SKM-1 (cell line): ENCODE measurements at regions not wholly inside any gene's neighbourhood (a gene's known extent, or its start where the extent isn't known, plus 50 kb on each side); places are given as distances from the start of the nearest gene placed in this dataset.

Source experiments
- DNase-seq: peaks from one replicate; lab custom pipeline; 2025; ENCODE audit not compliant: unreplicated experiment; lab: John Stamatoyannopoulos, UW

GRCh38 chr16:49128740-49129139 lies 152.9 kb downstream of the CBLN1 start:
- DNase-seq = no peak

DNA sequence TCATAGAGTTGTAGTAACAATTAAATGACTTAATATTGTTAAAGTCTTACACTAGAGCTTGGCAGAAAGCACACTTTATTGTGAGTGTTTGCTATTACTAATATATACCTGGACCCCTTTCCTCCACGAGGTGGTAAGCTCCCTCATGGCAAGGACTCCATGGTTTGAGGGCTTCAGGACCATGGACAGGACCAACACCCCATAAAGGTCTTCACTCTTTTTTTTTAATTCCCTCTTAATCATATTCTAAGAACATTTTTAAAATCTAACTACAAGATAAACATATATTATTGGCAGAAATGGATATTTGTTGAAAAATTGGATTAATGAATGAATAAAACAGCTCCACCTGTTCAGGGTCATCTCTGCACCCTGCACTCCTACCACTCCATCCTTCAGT lies 154.5 kb downstream of the CBLN1 start:
- DNase-seq = no peak

- DNase-seq = no peak
Measured at GRCh38 chr16:49121636-49122035, 160.0 kb downstream of the CBLN1 start.

GRCh38 chr16:49120631-49121030 lies 161.0 kb downstream of the CBLN1 start:
- DNase-seq = no peak

DNA sequence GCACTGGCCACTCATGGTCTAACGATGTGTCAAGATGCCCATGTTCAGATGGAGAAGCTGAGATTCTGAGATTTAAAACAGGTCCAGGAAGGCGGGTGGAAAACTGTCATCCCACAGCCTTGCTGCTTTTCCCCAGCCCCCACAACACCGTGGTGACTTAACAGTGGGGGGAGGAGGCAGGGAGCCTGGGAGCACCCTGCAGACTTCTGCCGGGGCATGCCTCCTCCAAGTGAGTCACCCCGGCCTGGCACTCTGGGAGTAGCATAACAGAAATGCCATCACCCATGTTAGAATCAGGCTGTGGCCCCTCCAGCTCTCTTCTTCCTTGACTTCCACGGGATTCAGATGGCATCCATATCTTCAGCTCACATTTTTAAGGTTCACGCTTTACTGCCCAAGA lies 164.8 kb downstream of the CBLN1 start:
- DNase-seq = no peak

GRCh38 chr16:49115956-49116355 lies 165.7 kb downstream of the CBLN1 start:
- DNase-seq = no peak

DNA sequence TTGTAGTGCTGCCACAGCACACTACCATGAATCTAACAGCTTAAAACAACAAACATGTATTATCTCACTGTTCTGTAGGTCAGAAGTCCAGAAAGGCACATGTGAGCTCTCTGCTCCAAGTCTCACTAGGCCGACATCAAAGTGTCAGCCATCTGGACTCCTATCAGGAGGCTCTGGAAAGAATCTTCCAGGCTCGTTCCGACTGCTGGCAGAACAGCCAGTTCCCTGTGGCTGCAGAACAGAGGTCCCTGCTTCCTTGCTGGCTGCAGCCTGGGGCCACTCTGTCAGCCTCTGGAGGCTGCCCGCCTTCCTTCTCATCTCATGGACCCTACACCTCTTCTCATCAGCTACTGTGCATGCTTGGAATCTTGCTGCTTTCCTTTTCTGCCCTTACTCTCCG lies 168.9 kb downstream of the CBLN1 start:
- no peak for DNase-seq

GRCh38 chr16:49111351-49111750 lies 170.3 kb downstream of the CBLN1 start:
- DNase-seq = no peak

- DNase-seq = no peak
Measured at GRCh38 chr16:49108611-49109010, 173.0 kb downstream of the CBLN1 start.

- no peak for DNase-seq
Measured at GRCh38 chr16:49103298-49103697, 178.3 kb downstream of the CBLN1 start.

- no peak for DNase-seq
Measured at GRCh38 chr16:49101997-49102396, 179.6 kb downstream of the CBLN1 start.

GRCh38 chr16:49100366-49100765 lies 181.3 kb downstream of the CBLN1 start:
- no peak for DNase-seq

DNA sequence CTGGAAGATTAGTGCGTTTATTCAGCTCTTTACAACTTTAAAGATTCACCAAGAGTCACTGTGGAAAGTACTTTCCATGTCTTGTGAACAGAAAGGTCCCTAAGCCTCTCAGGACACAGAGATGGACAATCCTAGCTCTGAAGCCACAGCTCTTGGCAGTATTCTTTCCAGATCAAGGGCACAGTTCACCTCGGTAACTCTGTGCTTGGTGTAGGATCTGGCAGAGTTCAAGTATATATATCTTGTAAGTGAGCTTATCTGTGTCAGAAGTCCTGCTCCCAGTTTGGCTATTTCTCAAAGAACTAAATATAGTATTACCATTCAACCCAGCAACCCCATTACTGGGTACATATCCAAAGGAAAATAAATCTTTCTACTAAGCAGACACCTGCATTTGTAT lies 183.7 kb downstream of the CBLN1 start:
- no peak for DNase-seq

DNA sequence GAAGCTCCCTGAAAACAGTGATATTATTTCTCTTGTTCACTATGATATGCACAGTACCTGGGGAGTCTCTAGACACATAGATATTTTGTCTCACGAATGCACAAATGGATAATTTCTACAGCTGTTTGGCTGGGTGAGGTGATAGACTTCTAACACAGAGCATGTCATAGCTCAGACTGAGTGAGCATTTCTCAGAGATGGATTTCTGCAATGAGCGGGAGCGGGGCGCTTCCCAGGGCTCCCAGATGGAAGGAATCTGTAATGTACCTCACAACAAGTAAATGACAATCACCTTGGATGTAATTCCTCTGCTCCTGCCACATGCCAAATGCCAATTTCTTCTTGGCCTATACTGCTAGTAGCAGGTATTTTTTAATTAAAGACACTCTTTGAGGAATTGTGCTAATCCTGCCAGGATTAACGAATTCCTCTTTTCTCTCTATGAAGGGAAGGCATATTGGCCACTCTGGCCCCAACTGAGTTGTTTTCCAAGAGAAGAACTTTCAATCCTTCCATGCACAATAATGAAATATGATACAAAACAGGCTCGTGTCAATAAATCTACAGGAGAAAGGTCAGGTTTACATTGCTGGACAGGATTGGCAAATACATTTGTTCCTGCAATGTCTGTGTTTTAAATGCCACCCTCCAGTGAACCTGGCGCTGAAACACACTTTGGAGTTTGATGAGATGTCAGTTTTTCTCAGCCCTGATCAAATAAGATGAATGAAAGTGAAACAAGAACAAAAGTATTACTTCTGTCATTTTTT lies 185.3 kb downstream of the CBLN1 start:
- DNase-seq = no peak

GRCh38 chr16:49095539-49095938 lies 186.1 kb downstream of the CBLN1 start:
- no peak for DNase-seq

DNA sequence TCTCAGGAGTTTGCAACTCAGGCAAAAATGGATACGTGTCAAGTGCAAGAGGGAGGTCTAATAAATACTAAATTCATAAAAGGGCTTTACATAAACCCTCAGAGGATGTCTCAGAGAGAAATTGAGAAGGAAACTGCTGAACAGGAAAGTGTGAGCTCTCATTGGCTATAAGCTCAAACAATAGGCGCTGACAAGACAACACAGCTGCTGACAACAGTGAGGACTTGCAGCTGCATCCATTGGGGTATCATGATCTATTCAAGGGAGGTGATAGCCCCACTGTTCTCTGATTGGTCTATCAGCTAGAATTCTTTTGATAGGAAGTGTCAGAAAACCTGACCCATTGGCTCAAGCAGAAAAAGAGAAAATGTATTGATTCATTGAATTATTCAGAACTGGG lies 187.2 kb downstream of the CBLN1 start:
- no peak for DNase-seq

- no peak for DNase-seq
Measured at GRCh38 chr16:49093939-49094338, 187.7 kb downstream of the CBLN1 start.

DNA sequence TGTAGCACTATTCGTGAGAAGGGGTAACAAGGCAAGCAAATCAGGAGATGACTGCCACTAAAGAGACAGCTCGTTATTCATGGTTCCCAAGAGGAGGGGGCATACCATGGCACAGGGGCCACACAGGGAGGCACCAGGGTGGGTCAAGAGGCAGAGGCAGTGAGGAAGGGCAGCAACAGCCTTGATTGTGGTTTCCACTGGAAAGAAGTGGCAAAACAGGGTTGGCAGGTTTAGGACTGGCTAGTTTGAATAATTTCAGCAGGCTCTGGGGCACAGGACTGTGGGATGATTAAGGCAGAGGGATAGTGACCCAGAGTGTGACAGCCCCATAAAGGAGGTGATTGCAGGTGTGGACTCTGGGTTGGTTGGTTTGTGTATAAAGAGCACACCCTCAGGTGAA lies 188.9 kb downstream of the CBLN1 start:
- no peak for DNase-seq

GRCh38 chr16:49089533-49089932 lies 192.1 kb downstream of the CBLN1 start:
- no peak for DNase-seq

DNA sequence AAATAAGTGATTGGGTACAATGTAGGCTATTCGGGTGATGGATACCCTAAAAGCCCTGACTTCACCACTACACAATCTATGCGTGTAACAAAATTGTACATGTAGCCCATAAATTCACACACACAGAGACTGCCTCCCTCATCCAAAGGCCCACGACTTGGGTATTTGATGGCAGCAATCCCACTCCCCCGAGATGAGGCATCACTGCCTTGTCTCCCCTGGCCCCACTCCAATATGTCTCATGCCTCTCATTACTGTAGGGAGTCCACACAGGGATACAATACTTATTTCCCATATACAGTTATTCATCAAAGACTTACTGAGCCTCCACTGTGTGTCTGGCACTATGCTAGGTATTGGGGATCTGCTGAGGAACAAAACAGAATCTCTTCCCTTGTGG lies 192.6 kb downstream of the CBLN1 start:
- DNase-seq = no peak

GRCh38 chr16:49085686-49086085 lies 196.0 kb downstream of the CBLN1 start:
- no peak for DNase-seq

- no peak for DNase-seq
Measured at GRCh38 chr16:49084628-49085390, 196.8 kb downstream of the CBLN1 start.

GRCh38 chr16:49081554-49081953 lies 200.1 kb downstream of the CBLN1 start:
- DNase-seq = no peak
